Left lung (tissue), 4 donors: ENCODE measurements at regions not wholly inside any gene's neighbourhood (a gene's known extent, or its start where the extent isn't known, plus 50 kb on each side); places are given as distances from the start of the nearest gene placed in this dataset.
A peak's percentile ranks its signal among the peaks of the same experiment; 100 is the strongest.

ENCODE experiments used
- ATAC-seq: fragments of 200-7000 bp; cut with Tn5 transposase; one replicate; pipeline ENCODE4 v1.9.1; 2020; ENCODE audit warnings: moderate library complexity
- DNase-seq, 4 donors: peaks; one replicate each; pipeline ENCODE4 v3.0.0-alpha.2; 2013 to 2020
- H3K27ac ChIP-seq, 2 donors: fragments of 200-600 bp; sonication (generic) in 1 of 2; one replicate each; pipeline versions ENCODE4 v1.5.0 to v1.8.0; 2020 to 2021
- H3K27me3 ChIP-seq, 2 donors: fragments of 200-600 bp; sonication (generic) in 1 of 2; one replicate each; pipeline versions ENCODE4 v1.5.0 to v1.8.0; 2020 to 2021
- H3K36me3 ChIP-seq, 2 donors: fragments of 200-600 bp; sonication (generic) in 1 of 2; one replicate each; pipeline versions ENCODE4 v1.5.0 to v1.8.0; 2020 to 2021
- H3K4me1 ChIP-seq, 2 donors: fragments of 200-600 bp; one replicate each; pipeline ENCODE4 v1.8.0; 2021
- H3K4me3 ChIP-seq, 2 donors: fragments of 200-600 bp; sonication (generic) in 1 of 2; one replicate each; pipeline versions ENCODE4 v1.5.0 to v1.8.0; 2020 to 2021; ENCODE audit warnings: mild to moderate bottlenecking in 1 of 2
- H3K9me3 ChIP-seq, 2 donors: fragments of 200-600 bp; sonication (generic) in 1 of 2; one replicate each; pipeline versions ENCODE4 v1.5.0 to v1.8.0; 2020 to 2021
- intact Hi-C, 2 donors: fragments of 100-400 bp; cut with DNase I; formaldehyde crosslinking; loops; one replicate each; pipeline versions ENCODE4 v1.11.2 to v1.14.2; 2022
- TF ChIP-seq, protein P1 (sequence below), 2 donors: fragments of 200-600 bp; sonication (generic) in 1 of 2; IDR thresholded peaks; one replicate each; pipeline versions ENCODE4 v1.5.0 to v1.8.0; 2021; ENCODE audit warnings: antibody characterized with exemption in 2 of 2
- donor health status: DM: no; HTN: yes; CAD: no.
- donor health status: DM: no; HTN: no; CAD: no.

GRCh38 chr2:48098539-48098938 lies 192.2 kb upstream of the FBXO11 start:
- no peak for ATAC-seq
- no peak for DNase-seq
- Histone ChIP-seq H3K27ac (no peak overlapping the region), H3K36me3 (no peaks in the 10 kb centered on the region), H3K4me3 (no peak overlapping the region), H3K27me3 (no peaks in the 10 kb centered on the region), H3K9me3 (peaks cover 0 to 8% of the 10 kb centered on the region in 2 donors), H3K4me1 (no peaks in the 10 kb centered on the region)
- intact Hi-C loops, result no loop called here
- TF ChIP-seq, protein P1, sequence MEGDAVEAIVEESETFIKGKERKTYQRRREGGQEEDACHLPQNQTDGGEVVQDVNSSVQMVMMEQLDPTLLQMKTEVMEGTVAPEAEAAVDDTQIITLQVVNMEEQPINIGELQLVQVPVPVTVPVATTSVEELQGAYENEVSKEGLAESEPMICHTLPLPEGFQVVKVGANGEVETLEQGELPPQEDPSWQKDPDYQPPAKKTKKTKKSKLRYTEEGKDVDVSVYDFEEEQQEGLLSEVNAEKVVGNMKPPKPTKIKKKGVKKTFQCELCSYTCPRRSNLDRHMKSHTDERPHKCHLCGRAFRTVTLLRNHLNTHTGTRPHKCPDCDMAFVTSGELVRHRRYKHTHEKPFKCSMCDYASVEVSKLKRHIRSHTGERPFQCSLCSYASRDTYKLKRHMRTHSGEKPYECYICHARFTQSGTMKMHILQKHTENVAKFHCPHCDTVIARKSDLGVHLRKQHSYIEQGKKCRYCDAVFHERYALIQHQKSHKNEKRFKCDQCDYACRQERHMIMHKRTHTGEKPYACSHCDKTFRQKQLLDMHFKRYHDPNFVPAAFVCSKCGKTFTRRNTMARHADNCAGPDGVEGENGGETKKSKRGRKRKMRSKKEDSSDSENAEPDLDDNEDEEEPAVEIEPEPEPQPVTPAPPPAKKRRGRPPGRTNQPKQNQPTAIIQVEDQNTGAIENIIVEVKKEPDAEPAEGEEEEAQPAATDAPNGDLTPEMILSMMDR (IDR thresholded peaks at IDR 0.05), result no peak

- Histone ChIP-seq H3K4me1 (peaks cover 8 to 27% of the 10 kb centered on the region in 2 donors), H3K36me3 (no peaks in the 10 kb centered on the region), H3K9me3 (peaks cover 0 to 8% of the 10 kb centered on the region in 2 donors), H3K4me3 (no peak overlapping the region), H3K27ac (no peak overlapping the region), H3K27me3 (no peaks in the 10 kb centered on the region)
- no peak for ATAC-seq
- TF ChIP-seq, protein P1 (IDR thresholded peaks at IDR 0.05), result no peak
- no peak for DNase-seq
- intact Hi-C loops, result loop anchor here in 1 of 2 donors (10.0 kb wide), 1 partner anchor 250 kb away; no protein-coding TSS in a partner anchor
These were observed 198.1 kb upstream of the FBXO11 start for GRCh38 chr2:48104418-48104817.

GRCh38 chr2:48105848-48106247 lies 199.6 kb upstream of the FBXO11 start:
- Histone ChIP-seq H3K4me3 (no peak overlapping the region), H3K36me3 (no peaks in the 10 kb centered on the region), H3K27me3 (no peaks in the 10 kb centered on the region), H3K4me1 (peaks cover 8 to 40% of the 10 kb centered on the region in 2 donors), H3K9me3 (no peaks in the 10 kb centered on the region), H3K27ac (no peak overlapping the region)
- TF ChIP-seq, protein P1 (IDR thresholded peaks at IDR 0.05), result no peak
- DNase-seq, result no peak
- intact Hi-C loops, result loop anchor here in 1 of 2 donors (10.0 kb wide), 1 partner anchor 251 kb away; no protein-coding TSS in a partner anchor
- ATAC-seq, result no peak

GRCh38 chr2:48107326-48107925 lies 201.1 kb upstream of the FBXO11 start:
- intact Hi-C loops, result loop anchor here in 1 of 2 donors (10.0 kb wide), 1 partner anchor 253 kb away; no protein-coding TSS in a partner anchor
- TF ChIP-seq, protein P1 (IDR thresholded peaks at IDR 0.05), result no peak
- ATAC-seq, result no peak
- H3K27me3 ChIP-seq, result no peaks in the 10 kb centered on the region
- no peak for DNase-seq
- no peak overlapping the region for H3K4me3 ChIP-seq
- H3K9me3 ChIP-seq, result no peaks in the 10 kb centered on the region
- H3K4me1 ChIP-seq, result peaks cover 8 to 49% of the 10 kb centered on the region in 2 donors
- peak overlapping the region; percentile 36 to 68 for H3K27ac ChIP-seq
- no peaks in the 10 kb centered on the region for H3K36me3 ChIP-seq

- peaks cover 8 to 59% of the 10 kb centered on the region in 2 donors for H3K4me1 ChIP-seq
- no peaks in the 10 kb centered on the region for H3K9me3 ChIP-seq
- H3K4me3 ChIP-seq, result no peak overlapping the region
- H3K36me3 ChIP-seq, result no peaks in the 10 kb centered on the region
- intact Hi-C loops, result loop anchor here in 1 of 2 donors (10.0 kb wide), 1 partner anchor 254 kb away; no protein-coding TSS in a partner anchor
- no peaks in the 10 kb centered on the region for H3K27me3 ChIP-seq
- H3K27ac ChIP-seq, result no peak overlapping the region
- ATAC-seq, result no peak
- TF ChIP-seq, protein P1 (IDR thresholded peaks at IDR 0.05), result no peak
- no peak for DNase-seq
These were observed 202.2 kb upstream of the FBXO11 start for GRCh38 chr2:48108455-48108854.
